Breast epithelium (tissue), 3 donors: ENCODE measurements at regions not wholly inside any gene's neighbourhood (a gene's known extent, or its start where the extent isn't known, plus 50 kb on each side); places are given as distances from the start of the nearest gene placed in this dataset.

ENCODE experiments used
- POLR2A ChIP-seq: fragments of 450-650 bp; IDR thresholded peaks from one replicate; pipeline ENCODE4 v1.6.1; 2016; ENCODE audit warnings: antibody characterized with exemption, mild to moderate bottlenecking, moderate library complexity
- POLR2AphosphoS5 ChIP-seq, 3 donors: sonication (generic); formaldehyde crosslinking; IDR thresholded peaks; one replicate each; pipeline ENCODE4 v1.6.1; 2017; ENCODE audit warnings: antibody characterized with exemption in 3 of 3
- TF ChIP-seq, protein P1 (sequence below), 3 donors: fragments of 450-650 bp; IDR thresholded peaks; one replicate each; pipeline ENCODE4 v1.5.1; 2016 to 2017; ENCODE audit warnings: antibody characterized with exemption in 3 of 3, mild to moderate bottlenecking in 3 of 3, moderate library complexity in 3 of 3

DNA sequence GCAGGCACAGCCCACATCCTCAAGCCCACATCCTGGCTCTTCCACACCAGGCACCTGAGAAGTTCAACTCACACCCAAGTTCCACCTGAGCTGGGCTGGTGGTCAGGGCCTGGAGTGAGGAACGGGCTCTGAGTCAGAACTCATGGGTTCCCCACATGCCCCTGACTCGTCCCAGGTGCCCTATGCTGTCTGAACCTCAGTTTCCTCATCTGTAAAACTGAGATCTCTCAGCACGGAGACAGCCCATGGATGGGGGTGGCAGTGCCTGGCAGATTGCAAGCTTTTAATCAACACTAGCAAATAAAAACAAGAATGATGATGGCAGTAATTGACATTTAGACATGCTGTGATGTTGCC, 307.8 kb downstream of the NDUFA10 start:
- TF ChIP-seq, protein P1, sequence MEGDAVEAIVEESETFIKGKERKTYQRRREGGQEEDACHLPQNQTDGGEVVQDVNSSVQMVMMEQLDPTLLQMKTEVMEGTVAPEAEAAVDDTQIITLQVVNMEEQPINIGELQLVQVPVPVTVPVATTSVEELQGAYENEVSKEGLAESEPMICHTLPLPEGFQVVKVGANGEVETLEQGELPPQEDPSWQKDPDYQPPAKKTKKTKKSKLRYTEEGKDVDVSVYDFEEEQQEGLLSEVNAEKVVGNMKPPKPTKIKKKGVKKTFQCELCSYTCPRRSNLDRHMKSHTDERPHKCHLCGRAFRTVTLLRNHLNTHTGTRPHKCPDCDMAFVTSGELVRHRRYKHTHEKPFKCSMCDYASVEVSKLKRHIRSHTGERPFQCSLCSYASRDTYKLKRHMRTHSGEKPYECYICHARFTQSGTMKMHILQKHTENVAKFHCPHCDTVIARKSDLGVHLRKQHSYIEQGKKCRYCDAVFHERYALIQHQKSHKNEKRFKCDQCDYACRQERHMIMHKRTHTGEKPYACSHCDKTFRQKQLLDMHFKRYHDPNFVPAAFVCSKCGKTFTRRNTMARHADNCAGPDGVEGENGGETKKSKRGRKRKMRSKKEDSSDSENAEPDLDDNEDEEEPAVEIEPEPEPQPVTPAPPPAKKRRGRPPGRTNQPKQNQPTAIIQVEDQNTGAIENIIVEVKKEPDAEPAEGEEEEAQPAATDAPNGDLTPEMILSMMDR (IDR thresholded peaks at IDR 0.05): no peak
- TF ChIP-seq POLR2A (no peak), POLR2AphosphoS5 (IDR thresholded peaks at IDR 0.05) (no peak)
